Eye (tissue), 1 donor: ENCODE measurements at regions not wholly inside any gene's neighbourhood (a gene's known extent, or its start where the extent isn't known, plus 50 kb on each side); places are given as distances from the start of the nearest gene placed in this dataset.
A peak's percentile ranks its signal among the peaks of the same experiment; 100 is the strongest.

Source experiments
- DNase-seq: peaks from one replicate; pipeline ENCODE4 v3.0.0-alpha.2; 2015

- peak; percentile 31 for DNase-seq
Measured at GRCh38 chr15:39465843-39466749, 114.8 kb upstream of the THBS1 start.

GRCh38 chr15:39466750-39467105 lies 114.2 kb upstream of the THBS1 start:
- DNase-seq: no peak

GRCh38 chr15:39468331-39468730 lies 112.5 kb upstream of the THBS1 start:
- no peak for DNase-seq

- no peak for DNase-seq
Measured at GRCh38 chr15:39468828-39469227, 112.1 kb upstream of the THBS1 start.

DNA sequence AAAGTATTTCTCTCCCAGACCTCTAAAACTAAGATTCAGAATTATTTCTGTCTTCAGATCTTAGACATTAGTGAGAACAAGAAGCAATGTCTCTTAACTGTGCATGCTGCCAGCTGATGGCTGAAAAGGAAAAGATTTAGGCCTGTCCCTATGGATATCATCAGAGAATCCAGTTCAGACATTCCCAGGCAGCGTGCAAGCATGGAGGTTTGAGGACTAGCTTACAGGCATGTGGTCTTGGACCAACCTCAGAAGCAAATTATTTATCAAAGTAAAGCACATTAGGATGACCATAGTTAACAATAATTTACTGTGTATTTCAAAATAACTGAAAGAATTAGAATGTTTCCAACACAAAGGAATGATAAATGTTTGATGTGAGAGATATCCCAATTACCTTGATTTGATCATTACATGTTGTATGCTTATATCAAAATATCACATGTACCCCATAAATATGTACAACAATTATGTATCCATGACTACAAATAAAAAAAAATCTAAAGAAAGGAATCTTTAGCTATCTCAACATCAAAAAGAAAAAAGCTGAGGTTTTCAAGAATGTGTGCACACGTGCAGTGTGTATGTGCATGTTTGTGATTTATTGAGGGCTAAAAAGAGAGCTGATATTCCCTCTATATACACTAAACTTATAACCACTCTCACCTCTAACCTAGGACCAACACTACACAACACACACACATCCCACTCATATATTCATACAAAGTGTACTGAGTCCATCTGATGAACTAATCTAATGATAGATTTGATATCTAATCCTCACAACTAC lies 108.9 kb upstream of the THBS1 start:
- no peak for DNase-seq

GRCh38 chr15:39472621-39473297 lies 108.1 kb upstream of the THBS1 start:
- DNase-seq: peak; percentile 58

- peak; percentile 59 for DNase-seq
Measured at GRCh38 chr15:39473298-39473947, 107.5 kb upstream of the THBS1 start.

DNA sequence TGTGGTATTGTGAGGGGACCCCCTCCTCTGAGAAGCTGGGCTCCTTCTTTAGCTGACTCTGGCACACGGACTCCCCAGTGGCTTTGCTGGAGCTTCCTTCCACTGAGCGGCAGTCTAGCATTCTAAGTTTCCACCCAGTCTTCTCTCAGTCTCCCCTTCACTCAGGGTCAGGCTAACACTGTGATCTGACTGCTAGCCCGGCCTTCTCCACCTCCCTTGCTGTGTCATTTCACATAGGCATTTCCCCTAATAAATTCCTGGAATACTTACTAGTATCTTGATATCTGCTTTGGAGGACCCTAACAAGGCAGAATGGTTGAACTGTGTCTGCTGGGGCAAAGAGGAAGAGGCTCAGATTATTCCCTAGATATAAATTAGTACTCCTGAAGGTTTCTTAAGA lies 106.2 kb upstream of the THBS1 start:
- no peak for DNase-seq

DNA sequence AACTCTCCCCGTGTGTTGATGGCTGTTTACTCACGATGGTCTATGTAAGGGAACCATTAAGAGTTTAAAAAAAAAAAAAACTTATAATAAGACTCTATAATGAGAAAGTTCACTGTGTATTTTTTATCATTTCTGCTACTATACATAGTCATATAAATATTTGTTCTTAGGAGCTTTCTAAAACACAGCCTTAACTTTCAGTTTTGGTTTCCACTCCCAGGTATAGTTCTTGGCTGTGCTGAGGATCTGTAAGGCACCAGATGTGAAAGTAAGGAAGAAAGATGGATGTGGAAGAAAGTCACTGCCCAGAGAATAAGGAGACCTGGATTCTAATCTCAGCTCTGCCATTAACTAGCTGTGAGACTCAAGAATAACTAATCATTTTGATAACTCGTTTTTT lies 101.9 kb upstream of the THBS1 start:
- DNase-seq: no peak

GRCh38 chr15:39479911-39480310 lies 101.0 kb upstream of the THBS1 start:
- DNase-seq: no peak

DNA sequence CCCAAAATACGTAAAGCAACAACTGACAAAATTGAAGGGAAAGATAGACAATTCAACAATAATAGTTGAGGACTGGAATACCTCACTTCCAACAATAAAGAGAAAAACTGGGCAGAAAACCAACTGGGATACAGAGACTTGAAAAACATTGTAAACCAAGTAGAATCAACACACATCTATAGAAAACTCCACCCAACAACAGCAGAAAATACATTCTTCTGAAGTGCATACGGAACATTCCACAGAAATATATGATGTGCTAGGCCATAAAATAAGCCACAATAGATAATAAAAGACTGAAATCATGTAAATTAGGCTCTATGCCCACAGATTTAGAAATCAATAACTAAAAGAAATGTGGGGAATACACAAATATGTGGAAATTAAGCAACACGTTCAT lies 98.4 kb upstream of the THBS1 start:
- no peak for DNase-seq

DNA sequence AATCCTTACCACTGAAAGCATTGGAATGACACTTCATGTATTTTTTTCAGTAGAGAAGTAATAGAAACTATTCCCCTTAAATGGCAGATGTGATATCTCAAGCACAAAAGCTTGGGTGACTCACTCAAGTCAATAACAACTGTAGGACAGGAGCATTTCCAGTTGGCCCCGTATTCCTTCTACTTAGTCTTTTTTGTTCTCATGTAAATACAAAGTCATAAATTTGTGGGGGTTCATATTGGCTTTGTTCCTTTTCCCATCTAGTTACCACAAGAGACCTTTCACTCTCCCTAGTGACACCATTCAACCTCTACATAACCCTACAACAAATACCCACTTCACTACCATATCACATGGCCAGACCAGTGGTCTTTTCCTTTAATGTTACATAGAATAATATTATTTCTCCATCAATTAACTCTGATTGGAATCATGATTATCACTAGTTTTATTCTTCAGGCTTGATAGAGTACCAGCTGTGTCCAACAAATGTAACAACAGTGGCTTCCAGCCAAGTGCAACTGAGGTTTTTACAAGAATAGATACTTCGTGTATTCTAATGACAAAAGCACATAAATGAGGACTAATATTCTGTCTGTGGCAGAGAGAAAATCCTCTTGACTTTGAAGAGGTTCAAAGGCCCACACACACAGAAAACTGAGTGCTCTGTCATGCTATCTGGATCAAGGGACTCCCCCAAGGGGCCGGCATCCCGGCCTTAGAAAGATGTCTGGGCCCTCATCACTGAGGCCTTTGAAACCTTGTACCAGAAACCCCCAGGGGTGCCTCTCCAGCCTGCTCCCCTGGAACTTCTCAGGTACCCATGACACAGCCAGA lies 94.0 kb upstream of the THBS1 start:
- DNase-seq: no peak

GRCh38 chr15:39487458-39487735 lies 93.5 kb upstream of the THBS1 start:
- no peak for DNase-seq

DNA sequence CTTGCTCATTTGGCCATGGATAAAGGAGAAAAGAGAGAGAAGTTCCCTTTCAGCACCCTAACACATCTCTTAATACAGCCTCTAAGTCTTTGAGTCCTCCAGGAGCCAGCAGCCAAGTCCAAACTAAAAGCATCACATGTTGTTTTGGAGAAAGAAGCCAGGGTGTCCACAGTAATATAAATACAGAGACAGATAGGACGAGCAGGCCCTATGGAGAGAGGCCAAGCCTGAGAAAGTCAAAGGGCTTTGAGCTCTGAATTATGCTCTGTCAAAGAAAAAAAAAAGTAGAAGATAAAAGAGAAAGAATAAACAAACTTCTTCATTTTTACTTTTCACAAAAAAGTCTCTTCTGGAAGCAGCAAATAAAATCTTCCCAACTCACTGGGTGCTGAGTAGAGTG lies 92.4 kb upstream of the THBS1 start:
- DNase-seq: no peak

DNA sequence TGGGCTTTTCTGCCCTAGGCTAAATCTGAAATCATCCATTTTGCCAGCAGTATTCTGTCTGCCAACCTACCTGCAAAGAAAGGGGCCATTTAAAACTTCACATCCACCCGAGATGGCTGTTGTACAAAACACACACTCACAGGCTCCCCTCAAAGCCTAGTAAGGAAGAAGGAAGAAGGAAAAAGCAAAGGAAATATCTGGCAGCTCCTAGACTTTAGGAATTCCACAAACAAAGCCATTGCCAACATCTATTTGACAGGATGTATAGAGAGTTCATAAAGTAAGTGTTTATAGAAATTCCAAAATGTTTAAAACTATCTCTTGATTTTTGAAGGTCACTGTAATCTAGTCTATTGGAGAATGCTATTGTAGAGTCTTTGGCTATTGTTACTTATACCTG lies 91.9 kb upstream of the THBS1 start:
- DNase-seq: no peak

- DNase-seq: no peak
Measured at GRCh38 chr15:39491115-39491885, 89.6 kb upstream of the THBS1 start.

DNA sequence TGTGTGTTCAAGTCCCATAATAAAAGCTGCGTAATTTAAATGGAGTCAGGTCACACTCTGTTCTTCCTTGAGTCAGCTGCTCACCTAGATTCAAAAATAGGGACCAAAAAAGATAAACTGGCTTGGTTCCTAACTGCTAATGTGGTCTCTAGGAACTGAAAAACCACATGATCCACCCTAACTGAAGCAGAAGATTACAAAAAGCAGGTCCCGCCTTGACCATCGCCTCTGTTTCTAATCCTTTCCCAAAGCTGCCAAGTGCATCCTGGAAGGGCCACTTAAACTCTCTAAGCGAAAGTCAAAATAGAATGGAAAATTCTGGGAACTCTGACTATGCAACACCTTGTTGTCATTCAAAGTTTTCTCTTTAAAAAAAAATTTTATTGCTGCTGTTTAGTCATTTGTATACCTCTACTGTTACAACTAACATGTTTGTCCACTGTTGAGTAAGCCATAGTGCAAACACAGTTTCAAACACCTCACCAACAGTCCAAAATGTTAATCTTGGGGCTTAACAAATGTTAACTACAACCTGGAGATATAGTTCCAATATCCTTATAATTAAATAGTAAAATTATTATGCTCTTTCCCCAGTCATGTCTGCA lies 88.9 kb upstream of the THBS1 start:
- DNase-seq: no peak

DNA sequence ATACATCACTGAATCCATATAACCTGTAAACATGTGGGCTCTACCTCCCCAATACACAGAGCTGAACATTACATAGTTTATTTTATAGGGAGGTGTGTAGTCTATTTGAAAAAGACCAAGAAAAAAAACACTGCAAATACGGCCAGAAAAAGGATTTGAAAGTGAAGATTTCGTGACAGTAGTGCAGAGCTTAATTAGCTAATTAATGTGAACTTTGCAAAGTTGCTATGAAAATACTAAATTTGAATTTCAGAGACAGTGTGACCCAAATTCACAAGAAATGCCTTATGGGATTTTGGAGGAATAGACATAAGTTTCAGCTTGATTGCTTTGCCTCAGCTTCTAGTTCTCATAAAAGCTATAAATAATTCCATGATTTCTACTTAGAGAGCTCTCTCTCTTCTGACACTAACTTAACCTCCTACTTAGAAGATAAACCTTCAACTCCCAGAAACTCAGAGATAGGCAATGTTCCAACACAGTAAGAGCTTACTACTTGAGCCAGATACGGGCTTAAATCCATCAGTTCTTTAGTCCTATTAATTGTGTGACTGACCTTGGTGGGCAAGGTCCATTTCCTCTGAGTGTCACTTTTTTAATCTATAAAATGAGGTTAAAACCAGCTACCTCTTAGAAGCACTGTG lies 87.3 kb upstream of the THBS1 start:
- no peak for DNase-seq

GRCh38 chr15:39494462-39494861 lies 86.4 kb upstream of the THBS1 start:
- DNase-seq: no peak
